Neuronal stem cell (in vitro differentiated cells): ENCODE measurements at regions not wholly inside any gene's neighbourhood (a gene's known extent, or its start where the extent isn't known, plus 50 kb on each side); places are given as distances from the start of the nearest gene placed in this dataset.

ENCODE experiments used
- DNase-seq: peaks from one replicate; pipeline ENCODE4 v3.0.0-alpha.2; 2013; ENCODE audit warnings: low spot score
- H2AFZ ChIP-seq: one replicate; pipeline ENCODE4 v1.6.1; 2013; ENCODE audit warnings: mild to moderate bottlenecking, low read length, inconsistent platforms
- H2AK5ac ChIP-seq: 2 replicates; pipeline ENCODE4 v1.6.1; 2013; ENCODE audit warnings: low read depth, mild to moderate bottlenecking, inconsistent platforms, low read length, moderate library complexity, mixed read lengths
- H2BK120ac ChIP-seq: 2 replicates; pipeline ENCODE4 v1.6.1; 2013; ENCODE audit warnings: low read depth, mild to moderate bottlenecking, inconsistent platforms, low read length, moderate library complexity, mixed read lengths
- H2BK12ac ChIP-seq: one replicate; pipeline ENCODE4 v1.6.1; 2013; ENCODE audit warnings: low read length, inconsistent platforms
- H2BK15ac ChIP-seq: 2 replicates; pipeline ENCODE4 v1.6.1; 2013; ENCODE audit warnings: mild to moderate bottlenecking, low read length, inconsistent platforms, mixed read lengths
- H2BK5ac ChIP-seq: one replicate; pipeline ENCODE4 v1.6.1; 2013; ENCODE audit warnings: inconsistent platforms, mild to moderate bottlenecking, low read length, moderate library complexity
- H3K14ac ChIP-seq: one replicate; pipeline ENCODE4 v1.6.1; 2013; ENCODE audit warnings: low read length, inconsistent platforms
- H3K18ac ChIP-seq: 2 replicates; pipeline ENCODE4 v1.6.1; 2013; ENCODE audit warnings: low read length, inconsistent platforms
- H3K23ac ChIP-seq: 2 replicates; pipeline ENCODE4 v1.6.1; 2013; ENCODE audit warnings: low read depth, mild to moderate bottlenecking, mixed read lengths, low read length, inconsistent platforms; ENCODE audit not compliant: poor library complexity
- H3K27ac ChIP-seq: replicated peaks from 3 replicates; pipeline ENCODE4 v1.5.1; 2013; ENCODE audit warnings: low read length, inconsistent platforms
- H3K27me3 ChIP-seq, 3 experiments: 2 replicates each; pipeline ENCODE4 v1.6.1; 2013; ENCODE audit warnings: low read length in 3 of 3, mild to moderate bottlenecking in 2 of 3, inconsistent platforms in 1 of 3, low read depth in 1 of 3, mixed read lengths in 1 of 3, moderate library complexity in 1 of 3; ENCODE audit not compliant: control insufficient read depth in 3 of 3, insufficient read depth in 3 of 3
- H3K36me3 ChIP-seq, 2 donors: replicated peaks in 1 of 2; 2 replicates each; pipeline ENCODE4 v1.6.1; 2013; ENCODE audit warnings: low read length in 2 of 2; ENCODE audit not compliant: control insufficient read depth in 2 of 2, insufficient read depth in 2 of 2
- H3K4ac ChIP-seq: 2 replicates; pipeline ENCODE4 v1.6.1; 2013; ENCODE audit warnings: inconsistent platforms, mild to moderate bottlenecking, low read length, moderate library complexity
- H3K4me1 ChIP-seq, 2 donors: 1 replicate in 1 of 2; 2 replicates in 1 of 2; pipeline ENCODE4 v1.6.1; 2013; ENCODE audit warnings: low read length in 2 of 2, low read depth in 1 of 2; ENCODE audit not compliant: control insufficient read depth in 2 of 2, insufficient read depth in 1 of 2
- H3K4me2 ChIP-seq: one replicate; pipeline ENCODE4 v1.6.1; 2013; ENCODE audit warnings: mild to moderate bottlenecking, low read length, inconsistent platforms; ENCODE audit not compliant: insufficient read depth, poor library complexity, severe bottlenecking
- H3K4me3 ChIP-seq, 2 donors: 2 replicates each; pipeline ENCODE4 v1.5.1; 2013; ENCODE audit warnings: low read length in 2 of 2, mild to moderate bottlenecking in 2 of 2, inconsistent platforms in 1 of 2, moderate library complexity in 1 of 2
- H3K79me1 ChIP-seq: one replicate; pipeline ENCODE4 v1.6.1; 2013; ENCODE audit warnings: low read depth, mild to moderate bottlenecking, inconsistent platforms, low read length, moderate library complexity
- H3K9ac ChIP-seq: one replicate; pipeline ENCODE4 v1.6.1; 2013; ENCODE audit warnings: mild to moderate bottlenecking, low read depth, low read length, inconsistent platforms; ENCODE audit not compliant: poor library complexity
- H3K9me3 ChIP-seq, 2 donors: replicated peaks in 1 of 2; 2 replicates each; pipeline versions ENCODE3 to v1.6.1; 2013; ENCODE audit warnings: low read length in 2 of 2, mild to moderate bottlenecking in 2 of 2, inconsistent platforms in 1 of 2, low read depth in 1 of 2, mixed read lengths in 1 of 2, moderate library complexity in 1 of 2; ENCODE audit not compliant: control insufficient read depth in 2 of 2, insufficient read depth in 1 of 2
- H4K8ac ChIP-seq: one replicate; pipeline ENCODE4 v1.6.1; 2013; ENCODE audit warnings: low read depth, mild to moderate bottlenecking, inconsistent platforms, low read length, moderate library complexity
- H4K91ac ChIP-seq: one replicate; pipeline ENCODE4 v1.6.1; 2013; ENCODE audit warnings: low read length, low read depth, mild to moderate bottlenecking, inconsistent platforms; ENCODE audit not compliant: poor library complexity
- WGBS, 2 donors: extraction: QIAGEN DNeasy Blood & Tissue Kit; methylation state at CpG; one replicate each; pipeline ENCODE4 v1.1.7; 2013; ENCODE audit warnings: missing lambda C conversion rate in 2 of 2, mixed read lengths in 1 of 2; ENCODE audit not compliant: insufficient read length in 2 of 2, insufficient replicate concordance in 1 of 2; ENCODE audit errors: extremely low coverage in 2 of 2; 5-methylcytosine and 5-hydroxymethylcytosine counted together

DNA sequence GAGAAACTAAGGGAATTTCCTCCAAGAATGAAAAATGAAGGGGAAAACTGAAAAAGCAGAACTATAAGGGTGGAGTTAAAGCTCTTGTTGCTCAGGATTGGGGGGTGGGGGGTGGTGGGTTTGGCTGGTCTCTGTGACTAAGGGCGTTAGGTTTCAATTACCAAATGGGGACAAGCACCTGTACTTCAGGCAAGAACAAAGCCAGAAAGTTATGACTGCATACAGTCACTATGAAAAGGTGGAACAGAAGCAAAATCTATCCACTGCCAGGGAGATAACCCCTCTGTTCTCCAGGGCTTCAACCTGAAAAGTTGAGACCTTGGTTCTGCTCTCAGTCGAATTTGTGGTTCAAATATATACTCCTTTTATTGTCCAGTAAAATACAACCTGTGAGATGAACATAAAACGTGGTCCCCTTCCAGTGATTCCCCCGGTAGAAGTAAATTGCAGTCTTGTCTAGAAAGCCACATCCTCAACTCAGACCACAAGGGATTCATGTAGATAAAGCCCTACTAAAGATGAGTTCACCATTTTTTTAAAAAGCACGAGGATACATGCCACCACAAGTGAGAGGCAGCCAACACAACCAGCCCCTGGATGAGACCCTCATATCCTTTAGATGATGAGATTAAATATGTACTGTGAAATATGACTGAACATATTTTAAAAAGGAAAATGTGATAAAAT, 257.1 kb upstream of the RPS6KA3 start:
- Histone ChIP-seq H3K27ac (no peak overlapping the region), H4K8ac (no peak overlapping the region), H3K14ac (no peak overlapping the region), H4K91ac (no peak overlapping the region), H3K4ac (no peak overlapping the region), H3K9me3 (no peaks in the 10 kb centered on the region), H2BK120ac (no peak overlapping the region), H3K4me2 (no peak overlapping the region), H3K79me1 (no peaks in the 10 kb centered on the region), H2AK5ac (no peak overlapping the region), H2BK12ac (no peak overlapping the region), H2AFZ (no peak overlapping the region), H3K4me3 (no peak overlapping the region), H3K9ac (no peak overlapping the region), H2BK5ac (no peak overlapping the region), H3K23ac (no peak overlapping the region), H3K18ac (no peak overlapping the region), H3K4me1 (peaks cover 0 to 2% of the 10 kb centered on the region in 2 donors), H3K27me3 (no peaks in the 10 kb centered on the region), H3K36me3 (no peaks in the 10 kb centered on the region), H2BK15ac (no peak overlapping the region)
- DNase-seq, result no peak
- no CpG with 5 or more reads among the region's 5 CpGs for WGBS, 2 donors

- no peak overlapping the region for H2BK120ac ChIP-seq
- no peaks in the 10 kb centered on the region for H3K27me3 ChIP-seq
- H3K4me1 ChIP-seq, result no peaks in the 10 kb centered on the region
- H2BK15ac ChIP-seq, result no peak overlapping the region
- no peak overlapping the region for H3K4me3 ChIP-seq
- no peak for DNase-seq
- H3K36me3 ChIP-seq, result no peaks in the 10 kb centered on the region
- WGBS, 2 donors, result no CpG with 5 or more reads among the region's 3 CpGs
- no peak overlapping the region for H2BK5ac ChIP-seq
- no peak overlapping the region for H2BK12ac ChIP-seq
- no peak overlapping the region for H4K8ac ChIP-seq
- no peak overlapping the region for H3K4ac ChIP-seq
- no peak overlapping the region for H2AFZ ChIP-seq
- no peak overlapping the region for H3K18ac ChIP-seq
- H3K79me1 ChIP-seq, result no peaks in the 10 kb centered on the region
- H4K91ac ChIP-seq, result no peak overlapping the region
- H3K23ac ChIP-seq, result no peak overlapping the region
- no peaks in the 10 kb centered on the region for H3K9me3 ChIP-seq
- H3K14ac ChIP-seq, result no peak overlapping the region
- H2AK5ac ChIP-seq, result no peak overlapping the region
- no peak overlapping the region for H3K4me2 ChIP-seq
- H3K9ac ChIP-seq, result no peak overlapping the region
- H3K27ac ChIP-seq, result no peak overlapping the region
Observed at GRCh38 chrX:20522420-20522819, 255.7 kb upstream of the RPS6KA3 start.

DNA sequence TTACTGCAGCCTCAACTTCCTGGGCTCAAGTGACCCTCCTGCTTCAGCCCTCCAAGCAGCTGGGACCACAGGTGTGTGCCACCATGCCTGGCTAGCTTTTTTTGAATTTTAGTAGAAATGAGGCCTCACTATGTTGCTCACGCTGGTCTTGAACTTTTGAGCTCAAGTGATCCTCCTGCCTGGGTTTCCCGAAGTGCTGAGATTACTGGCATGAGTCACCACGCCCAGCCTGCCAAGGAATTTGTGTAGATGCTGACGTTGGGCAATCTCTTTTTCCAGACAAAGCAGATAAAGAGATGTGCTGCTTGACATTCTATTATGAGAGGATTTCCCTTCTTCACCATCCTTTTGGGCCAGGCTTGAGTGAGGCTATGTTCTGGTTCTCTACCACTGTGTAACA, 254.5 kb upstream of the RPS6KA3 start:
- H2BK120ac ChIP-seq, result no peak overlapping the region
- H2BK15ac ChIP-seq, result no peak overlapping the region
- WGBS, 2 donors, result no CpG with 5 or more reads among the region's 4 CpGs
- H2AK5ac ChIP-seq, result no peak overlapping the region
- no peak overlapping the region for H2BK12ac ChIP-seq
- H3K9ac ChIP-seq, result no peak overlapping the region
- no peaks in the 10 kb centered on the region for H3K79me1 ChIP-seq
- DNase-seq, result no peak
- no peaks in the 10 kb centered on the region for H3K4me1 ChIP-seq
- H4K91ac ChIP-seq, result no peak overlapping the region
- no peak overlapping the region for H3K4me2 ChIP-seq
- H3K18ac ChIP-seq, result no peak overlapping the region
- H2AFZ ChIP-seq, result no peak overlapping the region
- no peaks in the 10 kb centered on the region for H3K27me3 ChIP-seq
- no peaks in the 10 kb centered on the region for H3K36me3 ChIP-seq
- H3K4me3 ChIP-seq, result no peak overlapping the region
- no peak overlapping the region for H3K14ac ChIP-seq
- H4K8ac ChIP-seq, result no peak overlapping the region
- no peak overlapping the region for H3K23ac ChIP-seq
- H3K9me3 ChIP-seq, result no peaks in the 10 kb centered on the region
- H3K27ac ChIP-seq, result no peak overlapping the region
- no peak overlapping the region for H3K4ac ChIP-seq
- no peak overlapping the region for H2BK5ac ChIP-seq

DNA sequence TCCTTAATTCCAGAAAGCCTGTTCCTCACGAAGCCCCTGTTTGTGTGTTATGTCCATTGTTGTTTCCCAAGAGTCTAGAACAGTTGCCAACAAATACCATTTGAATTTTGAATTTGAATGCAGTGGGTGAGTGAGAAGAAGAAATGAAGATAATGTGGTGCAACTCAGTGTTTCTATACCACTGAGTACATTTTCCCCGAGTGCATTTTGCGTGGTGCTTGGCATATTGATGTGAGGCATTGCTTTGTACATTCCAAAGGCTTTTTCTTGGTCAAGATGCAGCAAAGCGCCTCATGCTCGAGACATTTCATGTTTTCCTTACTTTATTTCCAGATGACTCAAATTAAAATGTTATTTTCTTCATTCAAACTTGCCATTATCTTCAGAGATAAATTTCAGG, 253.1 kb upstream of the RPS6KA3 start:
- Histone ChIP-seq H3K36me3 (no peaks in the 10 kb centered on the region), H4K91ac (no peak overlapping the region), H2BK12ac (no peak overlapping the region), H3K27me3 (no peaks in the 10 kb centered on the region), H3K9ac (no peak overlapping the region), H3K4me2 (no peak overlapping the region), H3K79me1 (no peaks in the 10 kb centered on the region), H3K14ac (no peak overlapping the region), H2BK15ac (no peak overlapping the region), H3K23ac (no peak overlapping the region), H3K4ac (no peak overlapping the region), H3K9me3 (no peaks in the 10 kb centered on the region), H2BK5ac (no peak overlapping the region), H4K8ac (no peak overlapping the region), H3K18ac (no peak overlapping the region), H2AFZ (no peak overlapping the region), H2BK120ac (no peak overlapping the region), H3K4me3 (no peak overlapping the region), H2AK5ac (no peak overlapping the region), H3K27ac (no peak overlapping the region), H3K4me1 (no peaks in the 10 kb centered on the region)
- WGBS, 2 donors, result no CpG with 5 or more reads among the region's 5 CpGs
- DNase-seq, result no peak
